K562 (cell line): ENCODE measurements at regions not wholly inside any gene's neighbourhood (a gene's known extent, or its start where the extent isn't known, plus 50 kb on each side); places are given as distances from the start of the nearest gene placed in this dataset.

Source experiments
- ATAC-seq: fragments of 200-7000 bp; cut with Tn5 transposase; 3 replicates; pipeline ENCODE4 v1.9.1; 2020; ENCODE audit warnings: moderate library complexity
- BruUV-seq: library from RNA; stranded (reverse); fragments of 400-500 nt; replicated peaks from 2 replicates; lab custom pipeline; 2021; lab: Mats Ljungman, UMichigan
- CTCF ChIA-PET: fragments of 300-600 bp; formaldehyde crosslinking; extraction: SDS; loops from one replicate; lab custom pipeline; 2021; ENCODE audit warnings: low intra/inter-chr PET ratio; lab: Yijun Ruan, JAX
- POLR2A ChIA-PET: fragments of 300-600, 350-650 bp; sonication (Branson Sonifier 250); formaldehyde crosslinking; extraction: SDS; loops from one replicate; lab custom pipeline; 2021; ENCODE audit warnings: antibody characterized with exemption, inconsistent platforms; lab: Yijun Ruan, JAX
- DNase-seq, 4 experiments: peaks; one replicate each; pipeline versions ENCODE4 v3.0.0 to v3.0.0-alpha.2; 2011 to 2018; ENCODE audit warnings: low spot score in 3 of 4, mixed read lengths in 3 of 4; ENCODE audit errors: extremely low read depth in 1 of 4
- FAIRE-seq: peaks from 2 replicates; lab custom pipeline; 2011; peaks lifted over from hg19 to GRCh38; lab: Jason Lieb, UNC
- H2AFZ ChIP-seq: 2 replicates; pipeline ENCODE4 v1.6.0; 2011; ENCODE audit warnings: low read depth, low read length, control low read depth, inconsistent platforms
- H3K27ac ChIP-seq: fragments of 200-600 bp; 3 replicates; pipeline ENCODE4 v1.8.0; 2011; ENCODE audit warnings: low read depth, mild to moderate bottlenecking, control low read depth, inconsistent platforms, low read length, moderate library complexity, mixed read lengths; ENCODE audit errors: extremely low read depth
- H3K27me3 ChIP-seq, 2 experiments: fragments of 300-600 bp in 1 of 2; 2 replicates in 1 of 2; 3 replicates in 1 of 2; pipeline versions ENCODE4 v1.6.0 to v1.8.0; 2011; ENCODE audit warnings: inconsistent platforms in 2 of 2, low read length in 2 of 2, mild to moderate bottlenecking in 1 of 2, mixed read lengths in 1 of 2, moderate library complexity in 1 of 2; ENCODE audit not compliant: control insufficient read depth in 2 of 2, insufficient read depth in 2 of 2
- H3K36me3 ChIP-seq: fragments of 300-600 bp; 3 replicates; pipeline ENCODE4 v1.8.0; 2011; ENCODE audit warnings: mild to moderate bottlenecking, low read length, inconsistent platforms; ENCODE audit not compliant: control insufficient read depth, insufficient read depth
- H3K4me1 ChIP-seq, 2 experiments: fragments of 200-600 bp in 1 of 2; replicated peaks in 1 of 2; 2 replicates in 1 of 2; 3 replicates in 1 of 2; pipeline versions ENCODE4 v1.5.1 to v1.8.0; 2011; ENCODE audit warnings: inconsistent platforms in 2 of 2, low read length in 2 of 2, mild to moderate bottlenecking in 1 of 2, mixed read lengths in 1 of 2, moderate library complexity in 1 of 2; ENCODE audit not compliant: control insufficient read depth in 2 of 2, insufficient read depth in 2 of 2
- H3K4me2 ChIP-seq: 2 replicates; pipeline ENCODE4 v1.6.1; 2011; ENCODE audit warnings: low read length, control low read depth, inconsistent platforms, mixed read lengths; ENCODE audit not compliant: insufficient read depth
- H3K4me3 ChIP-seq: fragments of 200-600 bp; sonication (generic), shearing (Covaris generic); 2 replicates; pipeline ENCODE4 v1.5.1; 2016; ENCODE audit warnings: control low read depth, inconsistent platforms
- H3K79me2 ChIP-seq: fragments of 200-600 bp; 3 replicates; pipeline ENCODE4 v1.8.0; 2011; ENCODE audit warnings: low read length, inconsistent platforms; ENCODE audit not compliant: control insufficient read depth, insufficient read depth
- H3K9ac ChIP-seq, 2 experiments: 2 replicates each; pipeline versions ENCODE4 v1.6.0 to v1.6.1; 2011; ENCODE audit warnings: low read depth in 2 of 2, low read length in 2 of 2, control low read depth in 1 of 2, inconsistent platforms in 1 of 2, mild to moderate bottlenecking in 1 of 2, mixed read lengths in 1 of 2; ENCODE audit not compliant: insufficient read depth in 1 of 2
- H3K9me1 ChIP-seq: one replicate; pipeline ENCODE4 v1.6.0; 2011; ENCODE audit warnings: inconsistent platforms, mild to moderate bottlenecking, low read length, moderate library complexity; ENCODE audit not compliant: control insufficient read depth, insufficient read depth
- H3K9me3 ChIP-seq: replicated peaks from 2 replicates; pipeline ENCODE4 v1.5.1; 2011; ENCODE audit warnings: low read depth, low read length, inconsistent platforms; ENCODE audit not compliant: control insufficient read depth, insufficient read depth
- H4K20me1 ChIP-seq: replicated peaks from 2 replicates; pipeline ENCODE4 v1.6.1; 2011; ENCODE audit warnings: low read length, inconsistent platforms, mixed read lengths; ENCODE audit not compliant: control insufficient read depth, insufficient read depth
- PTBP1 ChIP-seq: fragments of 200-400 bp; formaldehyde crosslinking; IDR thresholded peaks from 2 replicates; pipeline ENCODE4 v1.6.1; 2017; ENCODE audit warnings: low read depth, low read length
- TOE1 ChIP-seq, 2 experiments: fragments of 450-650 bp in 1 of 2; sonication (generic) in 1 of 2; formaldehyde crosslinking in 1 of 2; IDR thresholded peaks; 2 replicates each; pipeline versions ENCODE4 v1.7.1 to v1.8.0; 2016 to 2022; ENCODE audit warnings: borderline replicate concordance in 2 of 2, mild to moderate bottlenecking in 2 of 2, antibody characterized with exemption in 1 of 2, inconsistent platforms in 1 of 2, low read depth in 1 of 2, missing genetic modification reagents in 1 of 2, moderate library complexity in 1 of 2
- ZNF224 ChIP-seq: sonication (generic); formaldehyde crosslinking; IDR thresholded peaks from 2 replicates; pipeline ENCODE4 v1.8.0; 2022; ENCODE audit warnings: mild to moderate bottlenecking, missing genetic modification reagents
- ZNF263 ChIP-seq: sonication (generic); formaldehyde crosslinking; IDR thresholded peaks from 2 replicates; pipeline ENCODE4 v1.8.0; 2022; ENCODE audit warnings: mild to moderate bottlenecking, missing genetic modification reagents, borderline replicate concordance
- WGBS: fragments of 100-300 bp; shearing (Covaris generic); methylation state at CpG from one replicate; pipeline ENCODE4 v1.1.6; 2016; ENCODE audit warnings: low coverage, mixed read lengths; ENCODE audit not compliant: insufficient coverage; ENCODE audit errors: missing lambda C conversion rate; 5-methylcytosine and 5-hydroxymethylcytosine counted together
- in situ Hi-C: fragments of 300-500 bp; cut with MboI; formaldehyde crosslinking; loops from 4 replicates; pipeline ENCODE4 v1.15.0; 2018; ENCODE audit warnings: inconsistent platforms, mixed read lengths
- intact Hi-C: fragments of 100-400 bp; cut with micrococcal nuclease; formaldehyde crosslinking; loops from 2 replicates; pipeline ENCODE4 v1.14.2; 2022
- TF ChIP-seq, protein P1 (sequence below): sonication (generic); formaldehyde crosslinking; IDR thresholded peaks from 2 replicates; pipeline ENCODE4 v1.8.0; 2022; ENCODE audit warnings: mild to moderate bottlenecking, missing genetic modification reagents
- TF ChIP-seq, protein P2 (sequence below), 2 experiments: fragments of 450-650 bp; formaldehyde crosslinking in 1 of 2; IDR thresholded peaks; 2 replicates each; pipeline versions ENCODE4 v1.4.0 to v1.6.1; 2014 to 2020; ENCODE audit warnings: mild to moderate bottlenecking in 2 of 2, borderline replicate concordance in 1 of 2, low read depth in 1 of 2
- TF ChIP-seq, protein P3 (sequence below), 3 experiments: IDR thresholded peaks in 2 of 3; conservative IDR thresholded peaks in 1 of 3; 2 replicates each; pipeline ENCODE4 v1.5.1; 2011 to 2012; ENCODE audit warnings: low read length in 3 of 3, mild to moderate bottlenecking in 3 of 3, control low read depth in 2 of 3, improper control_type of control experiment in 1 of 3, inconsistent platforms in 1 of 3, low read depth in 1 of 3, mixed read lengths in 1 of 3, moderate library complexity in 1 of 3; ENCODE audit not compliant: insufficient read depth in 2 of 3

DNA sequence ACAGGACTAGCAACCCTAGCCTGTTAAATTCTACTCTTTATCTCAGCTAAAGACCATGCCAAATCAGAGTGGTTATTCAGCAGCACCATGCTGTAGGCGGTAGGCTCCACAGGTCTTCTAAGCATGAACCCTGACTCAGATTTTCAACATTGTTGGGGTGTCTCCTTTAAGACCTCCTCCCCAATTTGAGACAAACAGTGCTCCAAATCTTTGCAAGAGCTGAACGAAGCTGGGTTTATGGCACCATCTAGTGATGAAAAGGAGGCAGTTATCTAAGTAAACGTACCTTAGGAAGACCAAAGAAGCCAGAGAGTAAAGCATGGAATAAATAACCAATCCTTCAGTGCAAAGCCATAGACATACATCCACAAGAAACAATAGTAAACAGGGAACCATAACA, 334.5 kb upstream of the SLC7A11 start:
- FAIRE-seq = no peak
- Histone ChIP-seq H3K27ac (no peak overlapping the region), H3K79me2 (no peaks in the 10 kb centered on the region), H3K4me3 (no peak overlapping the region), H3K36me3 (no peaks in the 10 kb centered on the region), H3K9ac (no peak overlapping the region), H4K20me1 (no peaks in the 10 kb centered on the region), H3K9me1 (no peaks in the 10 kb centered on the region), H3K27me3 (no peaks in the 10 kb centered on the region), H3K9me3 (no peaks in the 10 kb centered on the region), H3K4me2 (no peak overlapping the region), H3K4me1 (no peaks in the 10 kb centered on the region), H2AFZ (no peak overlapping the region)
- intact Hi-C loops = no loop called here
- ChIA-PET CTCF (no interaction called here), POLR2A (no interaction called here)
- ATAC-seq = peak; percentile 56
- no TSS peak for BruUV-seq
- in situ Hi-C loops = no loop called here
- peak; percentile 8 to 20 (median 10) for DNase-seq
- 0% methylated on average over 3 of the region's 3 CpGs for WGBS
- no peak for TF ChIP-seq ZNF224 (CRISPR knock-in tag)
- TF ChIP-seq, protein P1, sequence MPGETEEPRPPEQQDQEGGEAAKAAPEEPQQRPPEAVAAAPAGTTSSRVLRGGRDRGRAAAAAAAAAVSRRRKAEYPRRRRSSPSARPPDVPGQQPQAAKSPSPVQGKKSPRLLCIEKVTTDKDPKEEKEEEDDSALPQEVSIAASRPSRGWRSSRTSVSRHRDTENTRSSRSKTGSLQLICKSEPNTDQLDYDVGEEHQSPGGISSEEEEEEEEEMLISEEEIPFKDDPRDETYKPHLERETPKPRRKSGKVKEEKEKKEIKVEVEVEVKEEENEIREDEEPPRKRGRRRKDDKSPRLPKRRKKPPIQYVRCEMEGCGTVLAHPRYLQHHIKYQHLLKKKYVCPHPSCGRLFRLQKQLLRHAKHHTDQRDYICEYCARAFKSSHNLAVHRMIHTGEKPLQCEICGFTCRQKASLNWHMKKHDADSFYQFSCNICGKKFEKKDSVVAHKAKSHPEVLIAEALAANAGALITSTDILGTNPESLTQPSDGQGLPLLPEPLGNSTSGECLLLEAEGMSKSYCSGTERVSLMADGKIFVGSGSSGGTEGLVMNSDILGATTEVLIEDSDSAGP (CRISPR knock-in tag) = peak; percentile 83
- no peak for TF ChIP-seq PTBP1
- peak; percentile 43; the same call in 1 of the 2 replicates for TF ChIP-seq ZNF263
- TF ChIP-seq, protein P2, sequence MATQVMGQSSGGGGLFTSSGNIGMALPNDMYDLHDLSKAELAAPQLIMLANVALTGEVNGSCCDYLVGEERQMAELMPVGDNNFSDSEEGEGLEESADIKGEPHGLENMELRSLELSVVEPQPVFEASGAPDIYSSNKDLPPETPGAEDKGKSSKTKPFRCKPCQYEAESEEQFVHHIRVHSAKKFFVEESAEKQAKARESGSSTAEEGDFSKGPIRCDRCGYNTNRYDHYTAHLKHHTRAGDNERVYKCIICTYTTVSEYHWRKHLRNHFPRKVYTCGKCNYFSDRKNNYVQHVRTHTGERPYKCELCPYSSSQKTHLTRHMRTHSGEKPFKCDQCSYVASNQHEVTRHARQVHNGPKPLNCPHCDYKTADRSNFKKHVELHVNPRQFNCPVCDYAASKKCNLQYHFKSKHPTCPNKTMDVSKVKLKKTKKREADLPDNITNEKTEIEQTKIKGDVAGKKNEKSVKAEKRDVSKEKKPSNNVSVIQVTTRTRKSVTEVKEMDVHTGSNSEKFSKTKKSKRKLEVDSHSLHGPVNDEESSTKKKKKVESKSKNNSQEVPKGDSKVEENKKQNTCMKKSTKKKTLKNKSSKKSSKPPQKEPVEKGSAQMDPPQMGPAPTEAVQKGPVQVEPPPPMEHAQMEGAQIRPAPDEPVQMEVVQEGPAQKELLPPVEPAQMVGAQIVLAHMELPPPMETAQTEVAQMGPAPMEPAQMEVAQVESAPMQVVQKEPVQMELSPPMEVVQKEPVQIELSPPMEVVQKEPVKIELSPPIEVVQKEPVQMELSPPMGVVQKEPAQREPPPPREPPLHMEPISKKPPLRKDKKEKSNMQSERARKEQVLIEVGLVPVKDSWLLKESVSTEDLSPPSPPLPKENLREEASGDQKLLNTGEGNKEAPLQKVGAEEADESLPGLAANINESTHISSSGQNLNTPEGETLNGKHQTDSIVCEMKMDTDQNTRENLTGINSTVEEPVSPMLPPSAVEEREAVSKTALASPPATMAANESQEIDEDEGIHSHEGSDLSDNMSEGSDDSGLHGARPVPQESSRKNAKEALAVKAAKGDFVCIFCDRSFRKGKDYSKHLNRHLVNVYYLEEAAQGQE (IDR thresholded peaks at IDR 0.05; ENCODE audit: borderline replicate concordance) = peak; percentile 25; the same call in 1 of the 2 replicates
- TF ChIP-seq, protein P2 (CRISPR knock-in tag; IDR thresholded peaks at IDR 0.05; ENCODE audit: low read depth) = no peak
- TF ChIP-seq TOE1 (IDR thresholded peaks at IDR 0.05; ENCODE audit: borderline replicate concordance) = no peak
- no peak for TF ChIP-seq TOE1 (CRISPR knock-in tag; IDR thresholded peaks at IDR 0.05; ENCODE audit: borderline replicate concordance, low read depth)
- TF ChIP-seq, protein P3, sequence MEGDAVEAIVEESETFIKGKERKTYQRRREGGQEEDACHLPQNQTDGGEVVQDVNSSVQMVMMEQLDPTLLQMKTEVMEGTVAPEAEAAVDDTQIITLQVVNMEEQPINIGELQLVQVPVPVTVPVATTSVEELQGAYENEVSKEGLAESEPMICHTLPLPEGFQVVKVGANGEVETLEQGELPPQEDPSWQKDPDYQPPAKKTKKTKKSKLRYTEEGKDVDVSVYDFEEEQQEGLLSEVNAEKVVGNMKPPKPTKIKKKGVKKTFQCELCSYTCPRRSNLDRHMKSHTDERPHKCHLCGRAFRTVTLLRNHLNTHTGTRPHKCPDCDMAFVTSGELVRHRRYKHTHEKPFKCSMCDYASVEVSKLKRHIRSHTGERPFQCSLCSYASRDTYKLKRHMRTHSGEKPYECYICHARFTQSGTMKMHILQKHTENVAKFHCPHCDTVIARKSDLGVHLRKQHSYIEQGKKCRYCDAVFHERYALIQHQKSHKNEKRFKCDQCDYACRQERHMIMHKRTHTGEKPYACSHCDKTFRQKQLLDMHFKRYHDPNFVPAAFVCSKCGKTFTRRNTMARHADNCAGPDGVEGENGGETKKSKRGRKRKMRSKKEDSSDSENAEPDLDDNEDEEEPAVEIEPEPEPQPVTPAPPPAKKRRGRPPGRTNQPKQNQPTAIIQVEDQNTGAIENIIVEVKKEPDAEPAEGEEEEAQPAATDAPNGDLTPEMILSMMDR (IDR thresholded peaks at IDR 0.05 in 2 of 3, conservative IDR thresholded peaks at IDR 0.05 in 1 of 3; ENCODE audit: insufficient read depth in 2 of 3, low read depth in 1 of 3, low read length in 3 of 3) = 0 out of 6 replicates have a peak, but pooled peaks of 1 of the 3 experiments have one; percentile 14
